Body of pancreas (tissue), 4 donors: ENCODE measurements at regions not wholly inside any gene's neighbourhood (a gene's known extent, or its start where the extent isn't known, plus 50 kb on each side); places are given as distances from the start of the nearest gene placed in this dataset.

Experiments used
- POLR2A ChIP-seq, 3 donors: fragments of 450-650 bp; IDR thresholded peaks; one replicate each; pipeline ENCODE4 v1.6.1; 2016; ENCODE audit warnings: antibody characterized with exemption in 3 of 3, mild to moderate bottlenecking in 2 of 3
- TF ChIP-seq, protein P1 (sequence below), 7 experiments: fragments of 450-650 bp in 4 of 7; fragments of 200-600 bp in 3 of 7; sonication (generic) in 3 of 7; IDR thresholded peaks; one replicate each; pipeline ENCODE4 v1.5.1; 2016 to 2019; ENCODE audit warnings: antibody characterized with exemption in 7 of 7

GRCh38 chrX:94058728-94059382 is 384.8 kb downstream of the FAM133A start:
- TF ChIP-seq, protein P1, sequence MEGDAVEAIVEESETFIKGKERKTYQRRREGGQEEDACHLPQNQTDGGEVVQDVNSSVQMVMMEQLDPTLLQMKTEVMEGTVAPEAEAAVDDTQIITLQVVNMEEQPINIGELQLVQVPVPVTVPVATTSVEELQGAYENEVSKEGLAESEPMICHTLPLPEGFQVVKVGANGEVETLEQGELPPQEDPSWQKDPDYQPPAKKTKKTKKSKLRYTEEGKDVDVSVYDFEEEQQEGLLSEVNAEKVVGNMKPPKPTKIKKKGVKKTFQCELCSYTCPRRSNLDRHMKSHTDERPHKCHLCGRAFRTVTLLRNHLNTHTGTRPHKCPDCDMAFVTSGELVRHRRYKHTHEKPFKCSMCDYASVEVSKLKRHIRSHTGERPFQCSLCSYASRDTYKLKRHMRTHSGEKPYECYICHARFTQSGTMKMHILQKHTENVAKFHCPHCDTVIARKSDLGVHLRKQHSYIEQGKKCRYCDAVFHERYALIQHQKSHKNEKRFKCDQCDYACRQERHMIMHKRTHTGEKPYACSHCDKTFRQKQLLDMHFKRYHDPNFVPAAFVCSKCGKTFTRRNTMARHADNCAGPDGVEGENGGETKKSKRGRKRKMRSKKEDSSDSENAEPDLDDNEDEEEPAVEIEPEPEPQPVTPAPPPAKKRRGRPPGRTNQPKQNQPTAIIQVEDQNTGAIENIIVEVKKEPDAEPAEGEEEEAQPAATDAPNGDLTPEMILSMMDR (IDR thresholded peaks at IDR 0.05), result peak in 6 of 7 experiments; percentile 21 to 57 (median 39)
- no peak for TF ChIP-seq POLR2A (IDR thresholded peaks at IDR 0.05)
